IMR-90 (cell line): ENCODE measurements at regions not wholly inside any gene's neighbourhood (a gene's known extent, or its start where the extent isn't known, plus 50 kb on each side); places are given as distances from the start of the nearest gene placed in this dataset.

Source experiments
- ATAC-seq: fragments of 200-7000 bp; cut with Tn5 transposase; 2 replicates; pipeline ENCODE4 v1.9.1; 2020; ENCODE audit warnings: low read depth, mild to moderate bottlenecking, moderate library complexity
- BruUV-seq: library from RNA; stranded (reverse); fragments of 400-500 nt; replicated peaks from 2 replicates; lab custom pipeline; 2021; lab: Mats Ljungman, UMichigan
- CTCF ChIA-PET: fragments of 300-600 bp; formaldehyde crosslinking; extraction: SDS; loops from one replicate; lab custom pipeline; 2021; ENCODE audit warnings: antibody characterized with exemption; lab: Yijun Ruan, JAX
- POLR2A ChIA-PET: fragments of 300-600 bp; sonication (Branson Sonifier 250); formaldehyde crosslinking; loops from one replicate; lab custom pipeline; 2022; ENCODE audit warnings: antibody characterized with exemption; ENCODE audit not compliant: unreplicated experiment; lab: Charles Lee
- DNase-seq: peaks from one replicate; pipeline ENCODE4 v3.0.0; 2013
- H2AFZ ChIP-seq: replicated peaks from 2 replicates; pipeline ENCODE3; 2013; ENCODE audit warnings: low read length, mild to moderate bottlenecking; ENCODE audit not compliant: poor library complexity
- H2AK5ac ChIP-seq: 2 replicates; pipeline ENCODE4 v1.6.1; 2013; ENCODE audit warnings: low read depth, low read length, inconsistent platforms
- H2AK9ac ChIP-seq: replicated peaks from 2 replicates; pipeline ENCODE3; 2013; ENCODE audit warnings: mild to moderate bottlenecking, low read depth, low read length, moderate library complexity; ENCODE audit not compliant: poor library complexity
- H2BK120ac ChIP-seq: 2 replicates; pipeline ENCODE4 v1.6.1; 2013; ENCODE audit warnings: low read depth, low read length, inconsistent platforms
- H2BK15ac ChIP-seq: 3 replicates; pipeline ENCODE4 v1.6.1; 2013; ENCODE audit warnings: low read depth, low read length, inconsistent platforms
- H2BK20ac ChIP-seq: 2 replicates; pipeline ENCODE4 v1.6.1; 2013; ENCODE audit warnings: low read depth, mild to moderate bottlenecking, inconsistent platforms, low read length, moderate library complexity
- H2BK5ac ChIP-seq: 2 replicates; pipeline ENCODE4 v1.6.1; 2013; ENCODE audit warnings: mild to moderate bottlenecking, low read depth, low read length, inconsistent platforms; ENCODE audit not compliant: poor library complexity, severe bottlenecking
- H3K14ac ChIP-seq: replicated peaks from 2 replicates; pipeline ENCODE4 v1.6.1; 2013; ENCODE audit warnings: low read depth, low read length, inconsistent platforms
- H3K18ac ChIP-seq: 2 replicates; pipeline ENCODE4 v1.6.1; 2013; ENCODE audit warnings: low read depth, low read length, control low read depth
- H3K23ac ChIP-seq: 2 replicates; pipeline ENCODE4 v1.6.1; 2013; ENCODE audit warnings: low read depth, low read length, inconsistent platforms
- H3K27ac ChIP-seq: 2 replicates; pipeline ENCODE4 v1.5.1; 2013; ENCODE audit warnings: mild to moderate bottlenecking, control low read depth, low read length; ENCODE audit not compliant: insufficient read depth
- H3K27me3 ChIP-seq: 2 replicates; pipeline ENCODE4 v1.6.1; 2013; ENCODE audit warnings: low read length; ENCODE audit not compliant: control insufficient read depth, insufficient read depth
- H3K36me3 ChIP-seq: 2 replicates; pipeline ENCODE4 v1.6.1; 2013; ENCODE audit warnings: low read length, mixed read lengths; ENCODE audit not compliant: control insufficient read depth, insufficient read depth
- H3K4ac ChIP-seq: 2 replicates; pipeline ENCODE4 v1.6.1; 2013; ENCODE audit warnings: low read depth, low read length, inconsistent platforms
- H3K4me1 ChIP-seq: 2 replicates; pipeline ENCODE4 v1.6.1; 2013; ENCODE audit warnings: low read length, mixed read lengths; ENCODE audit not compliant: control insufficient read depth, insufficient read depth
- H3K4me2 ChIP-seq: 2 replicates; pipeline ENCODE4 v1.6.1; 2013; ENCODE audit warnings: low read depth, mild to moderate bottlenecking, control low read depth, low read length, moderate library complexity
- H3K4me3 ChIP-seq: 2 replicates; pipeline ENCODE4 v1.5.1; 2013; ENCODE audit warnings: low read depth, mild to moderate bottlenecking, control low read depth, low read length, moderate library complexity; ENCODE audit not compliant: insufficient read depth
- H3K56ac ChIP-seq: 2 replicates; pipeline ENCODE4 v1.6.1; 2013; ENCODE audit warnings: low read length, inconsistent platforms; ENCODE audit not compliant: insufficient read depth; ENCODE audit errors: extremely low read depth
- H3K79me1 ChIP-seq, 2 experiments: 2 replicates each; pipeline ENCODE4 v1.6.1; 2013; ENCODE audit warnings: low read length in 2 of 2, inconsistent platforms in 1 of 2, low read depth in 1 of 2
- H3K9ac ChIP-seq: 2 replicates; pipeline ENCODE4 v1.6.1; 2013; ENCODE audit warnings: low read depth, low read length, control low read depth
- H3K9me1 ChIP-seq: 2 replicates; pipeline ENCODE4 v1.6.1; 2013; ENCODE audit warnings: low read length, inconsistent platforms; ENCODE audit not compliant: insufficient read depth
- H3K9me3 ChIP-seq: 2 replicates; pipeline ENCODE4 v1.6.1; 2013; ENCODE audit warnings: low read length; ENCODE audit not compliant: control insufficient read depth, insufficient read depth
- H4K20me1 ChIP-seq: 2 replicates; pipeline ENCODE4 v1.6.1; 2013; ENCODE audit warnings: low read length, inconsistent platforms; ENCODE audit not compliant: insufficient read depth
- H4K5ac ChIP-seq: 2 replicates; pipeline ENCODE4 v1.6.1; 2013; ENCODE audit warnings: mild to moderate bottlenecking, low read depth, low read length, control low read depth
- H4K8ac ChIP-seq, 2 experiments: 2 replicates each; pipeline ENCODE4 v1.6.1; 2013; ENCODE audit warnings: low read depth in 2 of 2, low read length in 2 of 2, control low read depth in 1 of 2, inconsistent platforms in 1 of 2
- H4K91ac ChIP-seq: 2 replicates; pipeline ENCODE4 v1.6.1; 2013; ENCODE audit warnings: low read depth, low read length, inconsistent platforms; ENCODE audit not compliant: insufficient read depth
- CEBPB ChIP-seq: IDR thresholded peaks from 2 replicates; pipeline ENCODE4 v1.6.1; 2012; ENCODE audit warnings: low read depth, low read length, improper control_type of control experiment
- FOS ChIP-seq: fragments of 150-350 bp; IDR thresholded peaks from 2 replicates; pipeline ENCODE4 v1.6.1; 2016; ENCODE audit warnings: low read depth, low read length
- MAFK ChIP-seq: IDR thresholded peaks from 2 replicates; pipeline ENCODE4 v1.6.1; 2012; ENCODE audit warnings: low read depth, low read length, improper control_type of control experiment
- NFE2L2 ChIP-seq: fragments of 150-350 bp; IDR thresholded peaks from 2 replicates; pipeline ENCODE4 v1.6.1; 2016; ENCODE audit warnings: low read depth, mild to moderate bottlenecking, low read length
- RAD21 ChIP-seq: IDR thresholded peaks from 2 replicates; pipeline ENCODE4 v1.6.1; 2012; ENCODE audit warnings: low read length, improper control_type of control experiment
- RCOR1 ChIP-seq: IDR thresholded peaks from 2 replicates; pipeline ENCODE4 v1.6.1; 2012; ENCODE audit warnings: mild to moderate bottlenecking, low read length, improper control_type of control experiment; ENCODE audit not compliant: insufficient replicate concordance
- SMC3 ChIP-seq: fragments of 150-350 bp; IDR thresholded peaks from 2 replicates; pipeline ENCODE4 v1.6.1; 2016; ENCODE audit warnings: low read depth, mild to moderate bottlenecking, antibody characterized with exemption, low read length, moderate library complexity
- WGBS, 2 experiments: methylation state at CpG; one replicate each; pipeline versions ENCODE4 v1.1.5 to v1.1.7; 2013; ENCODE audit warnings: missing lambda C conversion rate in 2 of 2; ENCODE audit not compliant: insufficient read length in 1 of 2; ENCODE audit errors: extremely low coverage in 2 of 2; 5-methylcytosine and 5-hydroxymethylcytosine counted together
- dilution Hi-C: fragments of 300-500 bp; cut with HindIII; formaldehyde crosslinking; loops from one replicate; pipeline ENCODE4 v1.14.3; 2018; ENCODE audit warnings: low sequenced_read_pairs; ENCODE audit not compliant: unreplicated experiment
- in situ Hi-C: fragments of 300-500 bp; cut with MboI; formaldehyde crosslinking; loops from 3 replicates; pipeline ENCODE4 v1.14.3; 2019; ENCODE audit warnings: low sequenced_read_pairs, inconsistent platforms, mixed read lengths
- intact Hi-C: fragments of 100-400 bp; cut with micrococcal nuclease; formaldehyde crosslinking; loops from 2 replicates; pipeline ENCODE4 v1.10.0; 2022
- TF ChIP-seq, protein P1 (sequence below): fragments of 150-350 bp; IDR thresholded peaks from 2 replicates; pipeline ENCODE4 v1.6.1; 2016; ENCODE audit warnings: low read depth, mild to moderate bottlenecking, low read length, moderate library complexity, borderline replicate concordance
- TF ChIP-seq, protein P2 (sequence below): conservative IDR thresholded peaks from 2 replicates; pipeline ENCODE4 v1.5.1; 2012; ENCODE audit warnings: mild to moderate bottlenecking, low read depth, low read length, improper control_type of control experiment

- Histone ChIP-seq H4K20me1 (no peaks in the 10 kb centered on the region), H3K27ac (no peak overlapping the region), H4K8ac (no peak overlapping the region), H3K79me1 (no peaks in the 10 kb centered on the region), H3K9ac (no peak overlapping the region), H3K4me1 (no peaks in the 10 kb centered on the region), H2BK120ac (no peak overlapping the region), H3K56ac (no peak overlapping the region), H3K4me2 (no peak overlapping the region), H4K91ac (no peak overlapping the region), H3K23ac (no peak overlapping the region), H3K14ac (no peak overlapping the region), H3K9me1 (no peaks in the 10 kb centered on the region), H3K36me3 (no peaks in the 10 kb centered on the region), H2BK20ac (no peak overlapping the region), H3K9me3 (no peaks in the 10 kb centered on the region), H2AK5ac (no peak overlapping the region), H2AFZ (no peak overlapping the region), H4K5ac (no peak overlapping the region), H2BK15ac (no peak overlapping the region), H3K4ac (no peak overlapping the region), H3K18ac (no peak overlapping the region), H2AK9ac (no peak overlapping the region), H2BK5ac (no peak overlapping the region), H3K27me3 (no peaks in the 10 kb centered on the region), H3K4me3 (no peak overlapping the region)
- WGBS, 2 experiments: no CpG with 5 or more reads among the region's 1 CpG
- POLR2A ChIA-PET: no interaction called here
- intact Hi-C loops: no loop called here
- BruUV-seq: no TSS peak
- TF ChIP-seq MAFK (no peak), FOS (no peak), RCOR1 (no peak), CEBPB (no peak), RAD21 (no peak), SMC3 (no peak), NFE2L2 (no peak)
- TF ChIP-seq, protein P1, sequence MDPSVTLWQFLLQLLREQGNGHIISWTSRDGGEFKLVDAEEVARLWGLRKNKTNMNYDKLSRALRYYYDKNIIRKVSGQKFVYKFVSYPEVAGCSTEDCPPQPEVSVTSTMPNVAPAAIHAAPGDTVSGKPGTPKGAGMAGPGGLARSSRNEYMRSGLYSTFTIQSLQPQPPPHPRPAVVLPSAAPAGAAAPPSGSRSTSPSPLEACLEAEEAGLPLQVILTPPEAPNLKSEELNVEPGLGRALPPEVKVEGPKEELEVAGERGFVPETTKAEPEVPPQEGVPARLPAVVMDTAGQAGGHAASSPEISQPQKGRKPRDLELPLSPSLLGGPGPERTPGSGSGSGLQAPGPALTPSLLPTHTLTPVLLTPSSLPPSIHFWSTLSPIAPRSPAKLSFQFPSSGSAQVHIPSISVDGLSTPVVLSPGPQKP: no peak
- TF ChIP-seq, protein P2, sequence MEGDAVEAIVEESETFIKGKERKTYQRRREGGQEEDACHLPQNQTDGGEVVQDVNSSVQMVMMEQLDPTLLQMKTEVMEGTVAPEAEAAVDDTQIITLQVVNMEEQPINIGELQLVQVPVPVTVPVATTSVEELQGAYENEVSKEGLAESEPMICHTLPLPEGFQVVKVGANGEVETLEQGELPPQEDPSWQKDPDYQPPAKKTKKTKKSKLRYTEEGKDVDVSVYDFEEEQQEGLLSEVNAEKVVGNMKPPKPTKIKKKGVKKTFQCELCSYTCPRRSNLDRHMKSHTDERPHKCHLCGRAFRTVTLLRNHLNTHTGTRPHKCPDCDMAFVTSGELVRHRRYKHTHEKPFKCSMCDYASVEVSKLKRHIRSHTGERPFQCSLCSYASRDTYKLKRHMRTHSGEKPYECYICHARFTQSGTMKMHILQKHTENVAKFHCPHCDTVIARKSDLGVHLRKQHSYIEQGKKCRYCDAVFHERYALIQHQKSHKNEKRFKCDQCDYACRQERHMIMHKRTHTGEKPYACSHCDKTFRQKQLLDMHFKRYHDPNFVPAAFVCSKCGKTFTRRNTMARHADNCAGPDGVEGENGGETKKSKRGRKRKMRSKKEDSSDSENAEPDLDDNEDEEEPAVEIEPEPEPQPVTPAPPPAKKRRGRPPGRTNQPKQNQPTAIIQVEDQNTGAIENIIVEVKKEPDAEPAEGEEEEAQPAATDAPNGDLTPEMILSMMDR: no peak
- in situ Hi-C loops: no loop called here
- no peak for DNase-seq
- no peak for ATAC-seq
- dilution Hi-C loops: no loop called here
- CTCF ChIA-PET: no interaction called here
Measured at GRCh38 chr2:146561996-146562395, 1282.8 kb upstream of the ACVR2A start.
